ENCODE measurements at regions not wholly inside any gene's neighbourhood (a gene's known extent, or its start where the extent isn't known, plus 50 kb on each side); places are given as distances from the start of the nearest gene placed in this dataset.

- no peak for DNase-seq (ENCODE audit: low read depth, low spot score)
- H3K36me3 ChIP-seq (ENCODE audit: control insufficient read depth in 1 of 2, insufficient read depth in 2 of 2, low read length in 2 of 2), result no peaks in the 10 kb centered on the region
Observed at GRCh38 chr4:180925805-180926204, 1317.4 kb upstream of the TENM3 start.

More at GRCh38 chr4:180925805-180926204, 1317.4 kb upstream of the TENM3 start:
- Histone ChIP-seq H3K9me2 (ENCODE audit: insufficient read depth) (no peaks in the 10 kb centered on the region), H3K4me1 (ENCODE audit: control insufficient read depth in 1 of 2, insufficient read depth in 2 of 2, low read length in 2 of 2) (no peaks in the 10 kb centered on the region), H3K79me2 (ENCODE audit: insufficient read depth, low read length) (no peaks in the 10 kb centered on the region), H2AFZ (ENCODE audit: low read depth, low read length, poor library complexity, severe bottlenecking) (no peak overlapping the region), H3K9ac (ENCODE audit: low read length) (no peak overlapping the region), H3K4me2 (ENCODE audit: low read length) (no peak overlapping the region), H3K27ac (ENCODE audit: low read depth, low read length) (no peak overlapping the region), H3K9me3 (ENCODE audit: control insufficient read depth in 1 of 2, insufficient read depth in 1 of 2, low read depth in 1 of 2, low read length in 2 of 2) (no peaks in the 10 kb centered on the region), H3K4me3 (replicated peaks in 1 of 2; ENCODE audit: low read depth in 1 of 2, low read length in 2 of 2) (no peak overlapping the region), H4K20me1 (ENCODE audit: insufficient read depth) (no peaks in the 10 kb centered on the region), H3K27me3 (ENCODE audit: insufficient read depth, low read length) (no peaks in the 10 kb centered on the region)
- ChIA-PET RAD21 (ENCODE audit: low non-redundant PET in 1 of 2, low total read pairs in 2 of 2, uncharacterized antibody in 2 of 2, unreplicated experiment in 2 of 2) (no interaction called here), CTCF (no interaction called here), POLR2A (no interaction called here)
- intact Hi-C loops (cut with micrococcal nuclease), result no loop called here
- BruUV-seq (replicated peaks), result no TSS peak
- ATAC-seq, result no peak
- TF ChIP-seq TCF7L2 (IDR thresholded peaks at IDR 0.05; ENCODE audit: borderline replicate concordance, extremely low read depth, insufficient read depth, insufficient read length), result no peak
- TF ChIP-seq RAD21 (IDR thresholded peaks at IDR 0.05; ENCODE audit: low read depth), result no peak
- TF ChIP-seq CTCF (IDR thresholded peaks at IDR 0.05 in 2 of 3, conservative IDR thresholded peaks at IDR 0.05 in 1 of 3; ENCODE audit: borderline replicate concordance in 1 of 3, insufficient read depth in 1 of 3, low read depth in 2 of 3, low read length in 2 of 3), result no peak
- no peak for TF ChIP-seq CEBPB (IDR thresholded peaks at IDR 0.05; ENCODE audit: low read depth)
- no peak for TF ChIP-seq ZNF274 (IDR thresholded peaks at IDR 0.05; ENCODE audit: low read depth, low read length)
- no peak for TF ChIP-seq POLR2A (IDR thresholded peaks at IDR 0.05; ENCODE audit: borderline replicate concordance, extremely low read depth, insufficient read depth, insufficient read length)
- TF ChIP-seq CBX3 (IDR thresholded peaks at IDR 0.05; ENCODE audit: low read depth), result no peak
- TF ChIP-seq SRF (IDR thresholded peaks at IDR 0.05; ENCODE audit: low read depth), result no peak
- no peak for TF ChIP-seq SP1 (IDR thresholded peaks at IDR 0.05; ENCODE audit: low read depth)
- no peak for TF ChIP-seq POLR2AphosphoS5 (IDR thresholded peaks at IDR 0.05; ENCODE audit: low read depth, low read length)
- no peak for TF ChIP-seq EZH2phosphoT487 (IDR thresholded peaks at IDR 0.05; ENCODE audit: borderline replicate concordance)
- TF ChIP-seq MAX (IDR thresholded peaks at IDR 0.05), result no peak
- TF ChIP-seq SIN3A (IDR thresholded peaks at IDR 0.05; ENCODE audit: low read depth), result no peak

Measured in HCT116 (cell line).